Activated effector memory CD4-positive, alpha-beta T cell treated with anti-CD3 and anti-CD28 coated beads, Interleukin-2, amount 50 U/mL, for 16 hours (primary cell): ENCODE measurements at regions not wholly inside any gene's neighbourhood (a gene's known extent, or its start where the extent isn't known, plus 50 kb on each side); places are given as distances from the start of the nearest gene placed in this dataset.
"Not testable (repeated sequence)": the region's sequence is repeated elsewhere in the genome, so short reads cannot be mapped to it uniquely, and the experiment has no call there.

ENCODE experiments used
- DNase-seq: peaks from one replicate; pipeline ENCODE4 v3.0.0-alpha.2; 2020

- DNase-seq: peak; percentile 48
Measured at GRCh38 chr17:64771980-64772844, 110.1 kb upstream of the SMURF2 start.

- DNase-seq: no peak
Measured at GRCh38 chr17:64769712-64770111, 107.6 kb upstream of the SMURF2 start.

GRCh38 chr17:64767269-64767997 lies 105.3 kb upstream of the SMURF2 start:
- DNase-seq: no peak

- DNase-seq: no peak
Measured at GRCh38 chr17:64765191-64765889, 103.2 kb upstream of the SMURF2 start.

GRCh38 chr17:64750891-64751677 lies 89.0 kb upstream of the SMURF2 start:
- DNase-seq: peak; percentile 42

GRCh38 chr17:64750478-64750877 lies 88.4 kb upstream of the SMURF2 start:
- DNase-seq: no peak

- no peak for DNase-seq
Measured at GRCh38 chr17:64749306-64749705, 87.2 kb upstream of the SMURF2 start.

- no peak for DNase-seq
Measured at GRCh38 chr17:64747938-64748540, 85.9 kb upstream of the SMURF2 start.

GRCh38 chr17:64742326-64742725 lies 80.2 kb upstream of the SMURF2 start:
- DNase-seq: no peak

- not testable (repeated sequence) for DNase-seq
Measured at GRCh38 chr17:64741916-64742315, 79.8 kb upstream of the SMURF2 start.

GRCh38 chr17:64741038-64741641 lies 79.0 kb upstream of the SMURF2 start:
- no peak for DNase-seq

GRCh38 chr17:64739316-64740058 lies 77.4 kb upstream of the SMURF2 start:
- DNase-seq: no peak

GRCh38 chr17:64736804-64737492 lies 74.8 kb upstream of the SMURF2 start:
- peak; percentile 75 for DNase-seq

GRCh38 chr17:64732336-64733006 lies 70.4 kb upstream of the SMURF2 start:
- no peak for DNase-seq

- not testable (repeated sequence) for DNase-seq
Measured at GRCh38 chr17:64730023-64730422, 67.9 kb upstream of the SMURF2 start.

- no peak for DNase-seq
Measured at GRCh38 chr17:64729201-64729600, 67.1 kb upstream of the SMURF2 start.

- no peak for DNase-seq
Measured at GRCh38 chr17:64728041-64728695, 66.1 kb upstream of the SMURF2 start.

- not testable (repeated sequence) for DNase-seq
Measured at GRCh38 chr17:64726025-64726424, 63.9 kb upstream of the SMURF2 start.

- DNase-seq: not testable (repeated sequence)
Measured at GRCh38 chr17:64724246-64724645, 62.1 kb upstream of the SMURF2 start.
